Thyroid gland (tissue), 4 donors: ENCODE measurements at regions not wholly inside any gene's neighbourhood (a gene's known extent, or its start where the extent isn't known, plus 50 kb on each side); places are given as distances from the start of the nearest gene placed in this dataset.

Experiments
- POLR2A ChIP-seq, 2 donors: fragments of 450-650 bp; IDR thresholded peaks; one replicate each; pipeline ENCODE4 v1.6.1; 2017; ENCODE audit warnings: antibody characterized with exemption in 2 of 2, mild to moderate bottlenecking in 2 of 2, moderate library complexity in 1 of 2
- TF ChIP-seq, protein P1 (sequence below), 6 experiments: fragments of 200-600 bp in 3 of 6; fragments of 450-650 bp in 3 of 6; sonication (generic) in 3 of 6; IDR thresholded peaks; one replicate each; pipeline ENCODE4 v1.5.1; 2016 to 2019; ENCODE audit warnings: antibody characterized with exemption in 6 of 6, mild to moderate bottlenecking in 2 of 6, inconsistent platforms in 1 of 6, moderate library complexity in 1 of 6

DNA sequence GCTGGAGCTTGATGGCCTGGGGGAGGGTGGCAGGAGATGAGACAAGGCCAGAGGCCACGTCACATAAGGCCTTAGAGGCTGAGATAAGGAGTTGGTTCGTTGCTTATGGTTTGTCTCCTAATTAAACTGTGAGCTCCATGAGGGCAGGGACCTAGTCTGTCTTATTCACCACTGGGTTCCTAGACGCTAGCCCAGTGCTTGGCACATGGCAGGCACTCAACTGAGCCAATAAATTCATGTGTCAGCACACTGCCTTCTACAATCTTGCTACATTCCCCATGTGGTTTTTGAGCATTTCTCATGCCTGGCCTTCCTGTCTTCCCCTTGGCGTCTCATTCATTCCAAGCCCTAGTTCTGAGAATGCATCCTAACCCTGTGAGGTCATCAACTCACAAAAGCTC lies 92.5 kb upstream of the MED13L start:
- TF ChIP-seq POLR2A (IDR thresholded peaks at IDR 0.05), result no peak
- TF ChIP-seq, protein P1, sequence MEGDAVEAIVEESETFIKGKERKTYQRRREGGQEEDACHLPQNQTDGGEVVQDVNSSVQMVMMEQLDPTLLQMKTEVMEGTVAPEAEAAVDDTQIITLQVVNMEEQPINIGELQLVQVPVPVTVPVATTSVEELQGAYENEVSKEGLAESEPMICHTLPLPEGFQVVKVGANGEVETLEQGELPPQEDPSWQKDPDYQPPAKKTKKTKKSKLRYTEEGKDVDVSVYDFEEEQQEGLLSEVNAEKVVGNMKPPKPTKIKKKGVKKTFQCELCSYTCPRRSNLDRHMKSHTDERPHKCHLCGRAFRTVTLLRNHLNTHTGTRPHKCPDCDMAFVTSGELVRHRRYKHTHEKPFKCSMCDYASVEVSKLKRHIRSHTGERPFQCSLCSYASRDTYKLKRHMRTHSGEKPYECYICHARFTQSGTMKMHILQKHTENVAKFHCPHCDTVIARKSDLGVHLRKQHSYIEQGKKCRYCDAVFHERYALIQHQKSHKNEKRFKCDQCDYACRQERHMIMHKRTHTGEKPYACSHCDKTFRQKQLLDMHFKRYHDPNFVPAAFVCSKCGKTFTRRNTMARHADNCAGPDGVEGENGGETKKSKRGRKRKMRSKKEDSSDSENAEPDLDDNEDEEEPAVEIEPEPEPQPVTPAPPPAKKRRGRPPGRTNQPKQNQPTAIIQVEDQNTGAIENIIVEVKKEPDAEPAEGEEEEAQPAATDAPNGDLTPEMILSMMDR (IDR thresholded peaks at IDR 0.05), result no peak
